SIG-M5 (cell line): ENCODE measurements at regions not wholly inside any gene's neighbourhood (a gene's known extent, or its start where the extent isn't known, plus 50 kb on each side); places are given as distances from the start of the nearest gene placed in this dataset.
"Not testable (repeated sequence)": the region's sequence is repeated elsewhere in the genome, so short reads cannot be mapped to it uniquely, and the experiment has no call there.

Source experiments
- DNase-seq: peaks from one replicate; lab custom pipeline; 2025; lab: John Stamatoyannopoulos, UW

GRCh38 chr14:89697281-89698060 lies 257.1 kb downstream of the EFCAB11 start:
- no peak for DNase-seq

GRCh38 chr14:89695846-89696245 lies 258.7 kb downstream of the EFCAB11 start:
- no peak for DNase-seq

DNA sequence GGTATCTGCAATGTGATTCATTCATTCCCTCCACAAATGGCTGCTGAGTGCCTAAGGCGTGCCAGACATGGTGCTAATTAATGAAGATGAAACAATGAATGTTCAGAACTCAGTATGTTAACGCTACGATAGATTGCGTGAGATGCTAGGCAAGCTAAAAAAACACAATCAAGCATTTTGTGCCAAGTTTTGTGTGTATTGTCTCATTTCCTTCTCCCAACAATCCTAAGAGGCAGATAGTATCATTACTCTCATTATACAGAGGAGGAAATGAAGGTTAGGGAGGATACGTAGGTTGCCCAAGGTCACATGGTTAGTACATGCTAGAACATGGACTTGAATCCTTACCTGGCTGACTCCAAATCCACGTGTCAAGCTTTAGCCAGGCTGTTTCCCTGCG lies 264.4 kb downstream of the EFCAB11 start:
- DNase-seq: no peak

GRCh38 chr14:89689711-89690110 lies 264.8 kb downstream of the EFCAB11 start:
- DNase-seq: not testable (repeated sequence)

GRCh38 chr14:89688507-89689211 lies 265.9 kb downstream of the EFCAB11 start:
- DNase-seq: no peak

DNA sequence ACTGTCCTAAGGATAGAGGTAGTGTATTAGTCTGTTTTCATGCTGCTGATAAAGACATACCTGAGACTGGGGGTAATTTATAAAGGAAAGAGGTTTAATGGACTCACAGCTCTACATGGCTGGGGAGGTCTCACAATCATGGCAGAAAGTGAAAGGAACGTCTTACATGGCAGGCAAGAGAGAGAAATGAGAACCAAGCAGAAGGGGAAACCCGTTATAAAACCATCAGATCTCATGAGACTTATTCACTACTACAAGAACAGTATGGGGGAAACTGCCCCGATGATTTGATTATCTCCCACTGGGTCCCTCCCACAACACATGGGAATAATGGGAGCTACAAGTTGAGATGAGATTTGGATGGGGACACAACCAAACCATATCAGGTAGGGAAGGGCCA lies 267.4 kb downstream of the EFCAB11 start:
- DNase-seq: not testable (repeated sequence)

DNA sequence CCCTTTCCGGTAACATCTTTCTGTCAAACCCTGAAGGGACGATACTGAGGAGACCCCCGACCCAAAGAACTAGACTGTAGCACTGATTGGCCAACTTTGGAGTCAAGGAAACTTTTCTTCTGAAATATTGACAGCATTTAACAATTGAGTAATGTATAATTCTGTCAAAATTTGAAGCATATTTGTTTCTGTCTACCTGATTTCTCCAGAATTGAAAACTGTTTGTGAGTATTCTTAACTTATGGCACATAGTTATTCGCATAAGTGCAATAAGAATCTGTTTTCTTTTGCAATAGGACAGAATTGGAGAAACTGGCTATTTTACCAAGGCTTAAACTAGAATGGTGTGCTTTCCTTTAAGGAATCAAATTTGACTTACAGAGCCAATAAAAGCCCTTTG lies 267.1 kb upstream of the FOXN3 start:
- DNase-seq: no peak

- peak; percentile 74 for DNase-seq
These were observed 264.3 kb upstream of the FOXN3 start for GRCh38 chr14:89681086-89682018.

GRCh38 chr14:89680156-89680555 lies 263.1 kb upstream of the FOXN3 start:
- DNase-seq: no peak

DNA sequence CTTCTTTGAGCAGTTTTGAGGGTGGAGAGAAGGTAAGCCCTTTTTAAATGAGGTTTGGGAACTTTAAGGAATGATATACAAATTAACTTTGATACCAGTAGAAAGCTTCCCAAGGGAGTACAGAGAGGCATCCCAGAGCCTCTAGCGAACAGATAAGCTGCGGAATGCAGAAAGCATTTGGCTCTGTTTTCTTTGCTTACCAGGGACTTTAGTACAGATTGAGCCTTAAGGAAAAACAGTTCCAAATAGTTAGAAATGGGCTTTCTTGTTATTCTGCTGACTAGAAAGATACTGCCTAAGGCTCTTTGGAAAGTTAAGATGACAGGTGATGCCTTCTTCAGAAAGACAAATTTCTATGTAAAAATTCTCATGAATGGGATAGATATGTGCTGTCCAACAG lies 261.7 kb upstream of the FOXN3 start:
- no peak for DNase-seq

DNA sequence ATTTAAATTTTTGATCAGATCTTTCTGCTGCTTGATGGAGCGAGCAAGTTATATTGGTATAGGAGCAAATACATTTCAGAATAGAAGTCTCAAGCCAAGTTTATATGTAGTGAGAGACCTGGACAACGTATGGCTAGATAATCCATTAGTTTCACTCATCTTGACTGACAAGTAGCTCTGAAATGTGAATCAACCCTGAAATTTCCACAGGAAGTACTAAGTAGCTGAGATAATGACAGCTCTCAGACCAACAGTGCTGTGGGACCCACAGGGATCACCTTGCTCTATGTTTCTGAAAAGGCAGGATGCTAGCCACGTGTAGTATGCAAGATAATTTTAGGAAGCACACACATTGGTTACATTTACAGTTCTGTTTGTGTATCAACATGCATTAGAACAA lies 258.6 kb upstream of the FOXN3 start:
- DNase-seq: no peak

DNA sequence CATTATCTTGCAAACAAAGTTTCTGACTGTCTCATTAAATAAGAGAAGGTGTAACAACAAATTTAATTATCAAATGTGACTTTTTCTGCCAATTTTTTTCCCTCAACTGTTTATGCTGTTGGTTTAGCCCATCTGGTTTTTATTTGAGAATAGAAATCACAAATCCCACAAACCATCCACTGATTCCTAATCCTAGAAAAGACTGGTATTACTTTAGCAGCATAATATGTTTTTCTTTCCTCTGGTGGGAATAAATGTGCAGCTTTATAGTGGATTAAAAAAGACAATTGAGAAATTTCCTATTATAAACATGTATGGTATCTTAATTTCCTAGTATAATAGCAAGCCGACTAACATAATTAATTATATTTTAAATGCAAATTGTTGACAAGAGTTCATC lies 257.9 kb upstream of the FOXN3 start:
- no peak for DNase-seq

DNA sequence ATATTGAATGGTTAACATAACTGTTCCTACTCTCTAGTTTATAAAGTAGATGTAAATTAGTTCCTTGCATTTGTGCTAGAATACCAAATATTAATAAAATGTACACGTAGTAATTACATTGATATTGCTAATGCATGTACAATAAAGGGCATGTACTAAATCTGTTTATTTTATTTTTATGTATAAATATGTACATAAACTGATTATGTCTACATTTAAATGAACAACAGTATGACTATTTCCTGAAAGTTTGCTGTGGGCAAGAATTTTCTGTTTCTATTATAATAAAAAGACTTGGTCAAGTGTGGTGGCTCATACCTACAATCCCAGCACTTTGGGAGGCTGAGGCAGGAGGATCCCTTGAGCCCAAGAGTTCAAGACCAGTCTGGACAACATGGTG lies 257.2 kb upstream of the FOXN3 start:
- DNase-seq: no peak

GRCh38 chr14:89673512-89674225 lies 256.6 kb upstream of the FOXN3 start:
- no peak for DNase-seq

GRCh38 chr14:89672636-89673511 lies 255.8 kb upstream of the FOXN3 start:
- DNase-seq: no peak

- DNase-seq: no peak
These were observed 252.2 kb upstream of the FOXN3 start for GRCh38 chr14:89669193-89669592.

DNA sequence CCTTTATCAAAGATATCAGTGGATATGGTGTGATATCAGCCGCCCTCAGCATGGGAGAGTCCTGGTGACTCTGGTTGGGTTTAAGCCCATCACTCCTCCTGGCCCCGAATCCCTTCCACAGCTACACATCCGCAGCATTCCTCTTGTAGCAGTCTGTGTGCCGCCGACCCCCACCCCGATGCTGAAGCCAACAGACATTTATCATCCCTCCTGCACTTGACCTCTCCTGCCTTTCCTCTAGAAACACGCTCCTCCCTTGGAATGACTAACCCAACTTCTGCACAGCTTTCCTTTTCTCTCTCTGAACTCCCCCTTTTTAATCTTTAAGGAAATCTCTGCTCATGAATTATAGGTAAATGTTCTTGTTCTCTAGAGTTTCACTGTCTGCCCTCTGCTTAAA lies 250.9 kb upstream of the FOXN3 start:
- no peak for DNase-seq

- DNase-seq: not testable (repeated sequence)
These were observed 248.5 kb upstream of the FOXN3 start for GRCh38 chr14:89665300-89666081.

DNA sequence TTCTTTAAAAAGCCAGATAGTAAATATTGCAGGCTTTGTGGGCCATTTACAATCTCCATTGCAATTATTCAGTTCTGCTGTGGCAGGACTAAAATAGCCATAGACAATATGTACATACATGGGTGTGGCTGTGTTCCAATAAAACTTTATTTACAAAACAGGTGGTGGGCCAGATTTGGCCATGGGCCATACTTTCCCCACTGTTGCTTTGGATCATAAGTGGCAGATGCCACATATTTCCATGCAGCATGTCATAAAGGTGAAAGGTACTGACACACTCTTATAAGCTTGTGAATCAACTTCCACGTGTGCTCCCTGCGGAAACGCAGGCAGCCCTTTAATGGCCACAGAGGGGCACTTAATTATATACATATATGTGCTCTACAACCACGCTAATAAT lies 244.4 kb upstream of the FOXN3 start:
- DNase-seq: no peak

GRCh38 chr14:89660625-89661233 lies 243.7 kb upstream of the FOXN3 start:
- DNase-seq: not testable (repeated sequence)
